Right lobe of liver (tissue), 6 donors: ENCODE measurements at regions not wholly inside any gene's neighbourhood (a gene's known extent, or its start where the extent isn't known, plus 50 kb on each side); places are given as distances from the start of the nearest gene placed in this dataset.

Source experiments
- ATAC-seq, 4 donors: fragments of 200-7000 bp; cut with Tn5 transposase; one replicate each; pipeline ENCODE4 v1.9.1; 2020; ENCODE audit warnings: mild to moderate bottlenecking in 4 of 4, moderate library complexity in 4 of 4
- DNase-seq, 3 donors: peaks; one replicate each; pipeline ENCODE4 v3.0.0-alpha.2; 2020
- H3K27ac ChIP-seq, 3 donors: fragments of 200-600 bp; one replicate each; pipeline ENCODE4 v1.8.0; 2022
- H3K27me3 ChIP-seq, 2 donors: fragments of 200-600 bp; one replicate each; pipeline ENCODE4 v1.8.0; 2022
- H3K36me3 ChIP-seq, 4 donors: fragments of 200-600 bp; sonication (generic) in 1 of 4; one replicate each; pipeline versions ENCODE4 v1.5.1 to v1.8.0; 2017 to 2022; ENCODE audit warnings: control low read depth in 1 of 4
- H3K4me1 ChIP-seq, 4 donors: fragments of 200-600 bp; sonication (generic) in 1 of 4; one replicate each; pipeline versions ENCODE4 v1.5.1 to v1.8.0; 2017 to 2022; ENCODE audit warnings: control low read depth in 1 of 4
- H3K4me3 ChIP-seq, 3 donors: fragments of 200-600 bp; one replicate each; pipeline ENCODE4 v1.8.0; 2022
- H3K9me3 ChIP-seq, 4 donors: fragments of 200-600 bp; sonication (generic) in 1 of 4; one replicate each; pipeline versions ENCODE4 v1.5.1 to v1.8.0; 2017 to 2022; ENCODE audit warnings: control low read depth in 1 of 4
- POLR2A ChIP-seq: fragments of 450-650 bp; IDR thresholded peaks from one replicate; pipeline ENCODE4 v1.6.1; 2017; ENCODE audit warnings: antibody characterized with exemption, mild to moderate bottlenecking
- WGBS: methylation state at CpG from one replicate; pipeline ENCODE4 v1.1.6; 2018; ENCODE audit warnings: low coverage, low lambda C conversion rate; ENCODE audit not compliant: insufficient coverage; ENCODE audit errors: missing lambda C conversion rate; 5-methylcytosine and 5-hydroxymethylcytosine counted together
- intact Hi-C, 2 donors: fragments of 100-400 bp; cut with DNase I; formaldehyde crosslinking; loops; one replicate each; pipeline versions ENCODE4 v1.11.2 to v1.14.1; 2022
- TF ChIP-seq, protein P1 (sequence below), 4 donors: fragments of 200-600 bp in 3 of 4; fragments of 450-650 bp in 1 of 4; IDR thresholded peaks; one replicate each; pipeline versions ENCODE4 v1.5.1 to v1.8.0; 2016 to 2022; ENCODE audit warnings: antibody characterized with exemption in 4 of 4, mild to moderate bottlenecking in 2 of 4
- donor health status: DM: no; HTN: yes; CAD: no.
- donor health status: DM: no; HTN: no; CAD: no.
- donor health status: DM: no; HTN: no; CAD: no.
- donor health status: DM: no; HTN: yes; CAD: no.
- donor health status: DM: no; HTN: yes; CAD: no.

DNA sequence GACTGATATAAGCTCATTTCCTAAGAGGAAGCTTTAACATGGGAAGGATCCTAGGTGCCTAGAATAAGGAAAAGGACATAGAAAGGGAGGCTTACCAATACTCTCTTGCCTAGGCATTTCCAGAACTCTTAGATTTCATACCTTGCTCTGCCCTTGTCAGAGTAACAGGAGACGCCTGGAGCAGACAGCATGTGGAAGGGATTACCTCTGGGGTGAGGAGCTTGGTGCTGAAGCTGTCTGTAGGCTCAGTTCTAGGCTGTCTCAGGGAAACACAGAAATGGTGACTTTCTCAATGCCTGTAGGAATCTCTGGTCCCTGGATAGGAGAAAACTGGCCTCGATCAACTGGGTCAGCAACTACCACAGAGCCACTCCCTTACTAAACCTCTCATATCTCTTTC lies 150.0 kb downstream of the SLC4A3 start:
- no peaks in the 10 kb centered on the region for H3K4me1 ChIP-seq
- no peaks in the 10 kb centered on the region for H3K27me3 ChIP-seq
- intact Hi-C loops = no loop called here
- H3K27ac ChIP-seq = no peak overlapping the region
- no peaks in the 10 kb centered on the region for H3K9me3 ChIP-seq
- H3K4me3 ChIP-seq = no peak overlapping the region
- no peaks in the 10 kb centered on the region for H3K36me3 ChIP-seq
- ATAC-seq = no peak
- DNase-seq = no peak
- no peak for TF ChIP-seq POLR2A
- TF ChIP-seq, protein P1, sequence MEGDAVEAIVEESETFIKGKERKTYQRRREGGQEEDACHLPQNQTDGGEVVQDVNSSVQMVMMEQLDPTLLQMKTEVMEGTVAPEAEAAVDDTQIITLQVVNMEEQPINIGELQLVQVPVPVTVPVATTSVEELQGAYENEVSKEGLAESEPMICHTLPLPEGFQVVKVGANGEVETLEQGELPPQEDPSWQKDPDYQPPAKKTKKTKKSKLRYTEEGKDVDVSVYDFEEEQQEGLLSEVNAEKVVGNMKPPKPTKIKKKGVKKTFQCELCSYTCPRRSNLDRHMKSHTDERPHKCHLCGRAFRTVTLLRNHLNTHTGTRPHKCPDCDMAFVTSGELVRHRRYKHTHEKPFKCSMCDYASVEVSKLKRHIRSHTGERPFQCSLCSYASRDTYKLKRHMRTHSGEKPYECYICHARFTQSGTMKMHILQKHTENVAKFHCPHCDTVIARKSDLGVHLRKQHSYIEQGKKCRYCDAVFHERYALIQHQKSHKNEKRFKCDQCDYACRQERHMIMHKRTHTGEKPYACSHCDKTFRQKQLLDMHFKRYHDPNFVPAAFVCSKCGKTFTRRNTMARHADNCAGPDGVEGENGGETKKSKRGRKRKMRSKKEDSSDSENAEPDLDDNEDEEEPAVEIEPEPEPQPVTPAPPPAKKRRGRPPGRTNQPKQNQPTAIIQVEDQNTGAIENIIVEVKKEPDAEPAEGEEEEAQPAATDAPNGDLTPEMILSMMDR (IDR thresholded peaks at IDR 0.05) = no peak
- 67% methylated on average over 1 of the region's 2 CpGs for WGBS

GRCh38 chr2:219778189-219778588 lies 150.8 kb downstream of the SLC4A3 start:
- Histone ChIP-seq H3K4me1 (no peaks in the 10 kb centered on the region), H3K27ac (no peak overlapping the region), H3K27me3 (no peaks in the 10 kb centered on the region), H3K4me3 (no peak overlapping the region), H3K9me3 (no peaks in the 10 kb centered on the region), H3K36me3 (no peaks in the 10 kb centered on the region)
- intact Hi-C loops = no loop called here
- ATAC-seq (no peak), DNase-seq (no peak)
- 49% methylated on average over 2 of the region's 2 CpGs for WGBS
- TF ChIP-seq POLR2A = no peak
- TF ChIP-seq, protein P1 (IDR thresholded peaks at IDR 0.05) = no peak

GRCh38 chr2:219782737-219783348 lies 155.4 kb downstream of the SLC4A3 start:
- Histone ChIP-seq H3K27ac (no peak overlapping the region), H3K4me1 (no peaks in the 10 kb centered on the region), H3K36me3 (no peaks in the 10 kb centered on the region), H3K27me3 (no peaks in the 10 kb centered on the region), H3K4me3 (no peak overlapping the region), H3K9me3 (no peaks in the 10 kb centered on the region)
- 59% methylated on average over 7 of the region's 7 CpGs for WGBS
- intact Hi-C loops = no loop called here
- ATAC-seq (no peak), DNase-seq (no peak)
- TF ChIP-seq POLR2A = no peak
- TF ChIP-seq, protein P1 (IDR thresholded peaks at IDR 0.05) = no peak

DNA sequence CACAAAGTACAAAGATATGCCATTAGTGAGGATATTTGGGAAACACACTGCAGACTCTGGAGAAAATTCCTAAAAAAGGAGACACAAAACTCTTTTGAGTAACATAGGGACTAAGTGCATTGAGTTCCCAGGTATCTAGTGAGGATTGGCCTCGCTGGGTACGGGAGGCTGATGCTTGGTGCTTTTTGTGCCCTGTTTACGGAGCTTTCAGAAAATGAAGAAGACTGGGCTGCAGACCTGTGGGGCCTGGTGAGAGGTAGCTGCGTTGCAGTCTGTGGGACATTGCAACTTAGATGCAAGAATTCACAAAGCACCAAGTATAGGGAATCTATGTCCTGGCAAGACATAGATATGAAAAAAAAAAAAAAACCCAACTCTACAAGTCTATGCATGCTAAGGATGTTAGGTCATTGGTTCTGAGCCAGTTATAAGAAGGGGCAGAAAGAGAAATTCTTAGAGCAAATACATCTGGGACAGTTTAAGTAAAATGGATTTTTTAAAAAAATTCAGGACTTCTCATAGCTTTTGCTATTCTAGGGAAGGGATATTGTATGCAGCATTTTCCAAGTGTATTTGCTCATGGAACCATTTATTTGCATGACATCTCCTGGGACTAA lies 156.0 kb downstream of the SLC4A3 start:
- ATAC-seq (no peak), DNase-seq (no peak)
- Histone ChIP-seq H3K9me3 (no peaks in the 10 kb centered on the region), H3K36me3 (no peaks in the 10 kb centered on the region), H3K4me1 (no peaks in the 10 kb centered on the region), H3K4me3 (no peak overlapping the region), H3K27me3 (no peaks in the 10 kb centered on the region), H3K27ac (no peak overlapping the region)
- WGBS = 58% methylated on average over 4 of the region's 4 CpGs
- intact Hi-C loops = no loop called here
- no peak for TF ChIP-seq POLR2A
- TF ChIP-seq, protein P1 (IDR thresholded peaks at IDR 0.05) = no peak
